Body of pancreas (tissue), 4 donors: ENCODE measurements at regions not wholly inside any gene's neighbourhood (a gene's known extent, or its start where the extent isn't known, plus 50 kb on each side); places are given as distances from the start of the nearest gene placed in this dataset.

ENCODE experiments used
- POLR2A ChIP-seq, 3 donors: fragments of 450-650 bp; IDR thresholded peaks; one replicate each; pipeline ENCODE4 v1.6.1; 2016; ENCODE audit warnings: antibody characterized with exemption in 3 of 3, mild to moderate bottlenecking in 2 of 3
- TF ChIP-seq, protein P1 (sequence below), 7 experiments: fragments of 450-650 bp in 4 of 7; fragments of 200-600 bp in 3 of 7; sonication (generic) in 3 of 7; IDR thresholded peaks; one replicate each; pipeline ENCODE4 v1.5.1; 2016 to 2019; ENCODE audit warnings: antibody characterized with exemption in 7 of 7

DNA sequence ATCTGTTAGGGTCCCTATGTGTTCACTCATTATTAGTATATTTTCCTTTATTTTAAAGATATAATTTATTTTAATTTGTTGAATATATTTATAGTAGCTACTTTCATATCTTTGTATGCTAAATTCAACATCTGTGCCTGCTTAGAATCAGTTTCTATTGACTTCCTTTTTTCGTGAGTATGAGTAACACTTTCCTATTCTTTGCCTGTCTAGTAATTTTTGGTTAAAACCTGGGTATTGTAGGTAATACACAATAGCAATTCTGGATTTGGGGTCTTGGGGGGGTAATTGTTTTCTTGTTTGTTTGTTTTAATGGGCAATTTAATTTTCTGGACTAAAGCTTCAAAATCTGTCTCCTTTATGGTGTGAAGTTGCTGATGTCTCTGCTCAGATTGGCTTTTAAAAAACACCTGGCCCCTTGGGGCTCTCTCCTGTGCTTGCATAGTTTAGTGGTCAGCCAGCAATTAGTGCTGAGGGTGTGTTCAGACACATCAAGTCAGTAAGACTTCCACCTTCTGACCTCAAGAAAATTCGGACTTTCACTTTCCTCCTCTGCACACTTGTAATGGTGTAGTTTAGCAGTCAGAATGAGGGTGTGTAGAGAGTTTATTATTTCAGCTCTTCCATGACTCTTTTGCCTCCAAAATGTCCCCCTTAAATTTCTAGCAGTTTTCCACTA is 124.4 kb upstream of the MAP1B start:
- TF ChIP-seq, protein P1, sequence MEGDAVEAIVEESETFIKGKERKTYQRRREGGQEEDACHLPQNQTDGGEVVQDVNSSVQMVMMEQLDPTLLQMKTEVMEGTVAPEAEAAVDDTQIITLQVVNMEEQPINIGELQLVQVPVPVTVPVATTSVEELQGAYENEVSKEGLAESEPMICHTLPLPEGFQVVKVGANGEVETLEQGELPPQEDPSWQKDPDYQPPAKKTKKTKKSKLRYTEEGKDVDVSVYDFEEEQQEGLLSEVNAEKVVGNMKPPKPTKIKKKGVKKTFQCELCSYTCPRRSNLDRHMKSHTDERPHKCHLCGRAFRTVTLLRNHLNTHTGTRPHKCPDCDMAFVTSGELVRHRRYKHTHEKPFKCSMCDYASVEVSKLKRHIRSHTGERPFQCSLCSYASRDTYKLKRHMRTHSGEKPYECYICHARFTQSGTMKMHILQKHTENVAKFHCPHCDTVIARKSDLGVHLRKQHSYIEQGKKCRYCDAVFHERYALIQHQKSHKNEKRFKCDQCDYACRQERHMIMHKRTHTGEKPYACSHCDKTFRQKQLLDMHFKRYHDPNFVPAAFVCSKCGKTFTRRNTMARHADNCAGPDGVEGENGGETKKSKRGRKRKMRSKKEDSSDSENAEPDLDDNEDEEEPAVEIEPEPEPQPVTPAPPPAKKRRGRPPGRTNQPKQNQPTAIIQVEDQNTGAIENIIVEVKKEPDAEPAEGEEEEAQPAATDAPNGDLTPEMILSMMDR (IDR thresholded peaks at IDR 0.05), result no peak
- no peak for TF ChIP-seq POLR2A (IDR thresholded peaks at IDR 0.05)
